Inflammatory macrophage treated with lipopolysaccharide for 1 hour (primary cell): ENCODE measurements at regions not wholly inside any gene's neighbourhood (a gene's known extent, or its start where the extent isn't known, plus 50 kb on each side); places are given as distances from the start of the nearest gene placed in this dataset.
"Not testable (repeated sequence)": the region's sequence is repeated elsewhere in the genome, so short reads cannot be mapped to it uniquely, and the experiment has no call there.

ENCODE experiments used
- DNase-seq, 2 donors: peaks; one replicate each; pipeline ENCODE4 v3.0.0-alpha.2; 2020 to 2022

DNA sequence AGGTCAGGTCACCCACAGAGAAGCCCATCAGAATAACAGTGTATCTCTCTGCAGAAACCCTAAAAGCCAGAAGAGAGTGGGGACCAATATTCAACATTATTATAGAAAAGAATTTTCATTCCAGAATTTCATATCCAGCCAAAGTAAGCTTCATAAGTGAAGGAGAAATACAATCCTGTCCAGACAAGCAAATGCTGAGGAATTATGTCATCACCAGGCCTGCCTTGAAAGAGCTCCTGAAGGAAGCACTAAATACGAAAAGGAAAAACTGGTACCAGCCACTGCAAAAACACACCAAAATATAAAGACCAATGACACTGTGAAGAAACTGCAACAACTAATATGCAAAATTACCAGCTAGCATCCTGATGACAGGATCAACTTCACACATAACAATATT lies 260.0 kb upstream of the KYNU start:
- no peak for DNase-seq

- DNase-seq, result no peak
These were observed 261.6 kb upstream of the KYNU start for GRCh38 chr2:142615876-142616275.

DNA sequence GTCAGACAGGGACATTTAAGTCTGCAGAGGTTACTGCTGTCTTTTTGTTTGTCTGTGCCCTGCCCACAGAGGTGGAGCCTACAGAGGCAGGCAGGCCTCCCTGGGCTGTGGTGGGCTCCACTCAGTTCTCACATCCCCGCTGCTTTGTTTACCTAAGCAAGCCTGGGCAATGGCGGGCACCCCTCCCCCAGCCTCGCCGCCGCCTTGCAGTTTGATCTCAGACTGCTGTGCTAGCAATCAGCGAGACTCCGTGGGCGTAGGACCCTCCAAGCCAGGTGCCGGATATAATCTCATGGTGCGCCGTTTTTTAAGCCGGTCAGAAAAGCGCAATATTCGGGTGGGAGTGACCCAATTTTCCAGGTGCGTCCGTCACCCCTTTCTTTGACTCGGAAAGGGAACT lies 264.3 kb upstream of the KYNU start:
- not testable (repeated sequence) for DNase-seq

DNA sequence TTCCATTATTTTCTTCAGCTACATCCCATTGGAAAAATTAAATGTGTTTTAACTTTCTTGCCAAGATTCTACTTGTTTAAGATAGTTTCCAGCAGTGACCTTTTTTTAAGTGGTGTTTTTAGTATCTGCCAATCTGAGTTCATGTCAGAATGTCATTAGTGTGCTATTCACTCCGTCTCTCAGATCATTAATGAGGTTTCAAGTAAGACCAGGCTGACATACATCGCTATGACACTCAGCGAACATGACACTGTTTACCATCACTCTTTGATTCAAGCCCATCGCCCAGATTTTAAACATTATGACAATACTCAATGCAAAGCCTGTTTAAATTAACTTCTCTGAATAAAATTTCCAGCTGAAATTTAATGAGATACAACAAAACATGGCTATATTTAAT lies 272.0 kb upstream of the KYNU start:
- DNase-seq, result no peak

- DNase-seq, result no peak
These were observed 273.7 kb upstream of the KYNU start for GRCh38 chr2:142603759-142604158.

DNA sequence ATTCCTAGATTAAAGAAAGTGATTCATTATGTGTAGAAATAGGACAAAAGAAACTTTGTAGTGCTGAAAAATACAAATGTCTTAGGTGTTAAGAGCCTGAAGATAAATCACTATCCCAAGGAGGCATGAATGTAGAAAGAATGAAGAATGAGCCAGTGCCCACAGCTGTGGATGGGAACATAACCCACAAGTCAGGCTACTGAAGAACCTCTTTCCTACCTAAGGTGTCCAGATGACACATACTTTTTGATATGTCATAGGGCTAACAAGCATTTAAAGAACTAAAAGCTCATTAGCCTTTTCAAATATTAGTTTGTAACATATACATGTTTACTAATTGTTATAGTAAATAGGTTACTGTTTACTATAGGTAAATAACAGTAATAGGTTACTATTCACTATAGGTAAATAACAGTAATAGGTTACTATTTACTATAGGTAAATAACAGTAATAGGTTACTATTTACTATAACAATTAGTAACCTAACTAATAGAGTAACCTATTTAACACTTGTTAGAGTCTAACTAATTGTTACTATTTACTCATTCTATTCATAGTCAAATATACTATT lies 275.0 kb upstream of the KYNU start:
- DNase-seq, result no peak

DNA sequence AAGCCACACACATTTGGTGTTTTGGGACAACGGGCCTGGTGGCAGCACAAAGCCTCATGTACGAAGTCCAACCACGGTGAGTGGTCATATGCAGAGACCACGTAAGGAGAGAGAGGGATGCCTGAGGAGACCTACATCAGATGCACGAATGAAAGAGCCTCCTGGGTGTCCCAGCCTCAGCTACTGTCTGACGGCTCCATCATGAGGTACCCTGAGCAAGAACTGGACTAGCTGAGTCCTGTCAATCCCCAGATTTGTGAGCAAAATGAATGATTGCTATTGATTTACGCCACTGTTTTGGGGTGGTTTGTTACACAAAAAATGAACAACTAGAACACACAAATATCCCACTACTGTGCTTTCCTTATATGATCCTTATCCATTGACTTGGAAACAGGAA lies 275.7 kb upstream of the KYNU start:
- DNase-seq, result no peak

- no peak for DNase-seq
These were observed 278.0 kb upstream of the KYNU start for GRCh38 chr2:142599504-142599903.

DNA sequence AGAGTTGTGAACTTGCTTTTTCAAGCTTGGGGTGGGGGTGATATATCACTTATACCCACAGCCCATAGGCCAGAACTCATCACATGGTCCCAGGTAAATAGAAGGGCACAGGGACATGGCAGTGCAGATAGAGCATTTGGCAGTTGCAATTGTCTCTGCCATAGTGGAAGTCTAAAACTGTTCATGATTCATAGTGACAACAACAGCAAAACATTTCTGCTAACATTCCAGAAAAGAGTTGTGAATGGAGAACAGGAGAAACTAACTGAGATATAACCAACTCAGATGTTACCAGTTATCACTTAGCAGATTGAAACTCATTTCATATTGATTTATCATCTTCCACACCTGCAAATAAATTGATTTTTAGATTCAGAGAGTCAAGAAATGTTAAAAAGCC lies 278.6 kb upstream of the KYNU start:
- no peak for DNase-seq

DNA sequence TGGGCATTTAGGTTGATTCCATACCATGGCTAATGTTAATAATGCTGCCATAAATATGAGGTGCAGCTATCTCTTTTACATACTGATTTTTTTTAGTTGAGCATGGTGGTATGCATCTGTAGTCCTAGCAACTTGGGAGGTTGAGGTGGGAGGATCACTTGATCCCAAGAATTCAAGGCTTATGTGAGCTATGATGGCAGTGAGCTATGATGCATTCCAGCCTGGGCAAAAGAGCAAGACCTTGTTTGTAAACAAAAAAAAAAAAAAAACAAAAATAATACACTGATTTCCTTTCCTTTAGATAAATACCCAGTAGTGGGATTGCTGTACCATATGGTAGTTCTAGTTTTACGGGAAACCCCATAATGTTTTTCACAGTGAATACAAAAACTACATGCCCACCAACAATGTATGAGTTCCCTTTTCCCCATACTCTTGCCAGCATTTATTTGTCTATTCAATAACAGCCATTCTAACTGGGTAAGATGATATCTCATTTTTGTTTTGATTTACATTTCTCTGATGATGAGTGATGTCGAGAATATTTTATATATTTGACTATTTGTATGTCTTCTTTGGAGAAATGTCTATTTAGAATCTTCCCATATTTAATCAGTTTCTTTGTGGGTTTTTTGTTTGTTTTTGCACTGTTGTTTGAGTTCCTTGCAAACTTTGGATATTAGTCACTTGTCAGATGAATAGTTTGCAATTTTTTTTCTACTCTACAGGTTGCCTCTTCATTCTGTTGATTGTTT lies 281.0 kb upstream of the KYNU start:
- no peak for DNase-seq

- no peak for DNase-seq
These were observed 282.5 kb upstream of the KYNU start for GRCh38 chr2:142594935-142595334.

GRCh38 chr2:142592171-142592570 lies 285.3 kb upstream of the KYNU start:
- no peak for DNase-seq

DNA sequence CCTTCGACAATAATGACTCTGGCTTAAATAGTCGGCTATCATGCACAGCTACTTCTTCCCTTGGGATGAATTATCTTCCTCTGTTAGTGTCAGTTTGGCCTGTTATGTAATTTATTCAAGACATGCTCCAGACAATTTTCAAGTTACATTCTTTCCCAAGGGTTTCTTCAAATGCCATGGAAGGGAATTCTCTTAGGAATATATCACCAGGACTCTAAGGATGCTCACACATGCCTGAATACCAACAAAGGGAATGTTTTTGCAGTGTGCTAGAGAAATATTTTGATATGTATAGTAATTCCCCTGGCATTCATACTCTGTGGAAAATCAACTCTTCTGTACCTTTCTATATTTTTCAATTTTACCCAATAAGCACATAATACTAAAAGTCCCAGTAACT lies 286.0 kb upstream of the KYNU start:
- DNase-seq, result no peak

DNA sequence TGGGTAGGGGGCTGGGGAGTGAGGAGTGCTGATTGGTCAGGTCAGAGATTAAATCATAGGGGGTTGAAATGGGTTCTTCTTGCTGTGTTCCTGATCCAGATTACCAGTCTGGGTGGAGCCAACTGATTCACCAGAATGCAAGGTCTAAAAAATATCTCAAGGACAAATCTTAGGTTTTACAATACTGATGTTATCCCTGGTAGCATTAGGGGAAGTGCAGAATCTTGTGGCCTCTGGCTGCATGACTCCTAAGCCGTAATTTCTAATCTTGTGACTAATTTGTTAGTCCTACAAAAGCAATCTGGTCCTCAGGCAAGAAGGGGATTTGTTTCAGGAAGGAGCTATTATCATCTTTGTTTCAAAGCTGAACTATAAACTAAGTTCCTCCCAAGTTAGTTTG lies 289.2 kb upstream of the KYNU start:
- no peak for DNase-seq

DNA sequence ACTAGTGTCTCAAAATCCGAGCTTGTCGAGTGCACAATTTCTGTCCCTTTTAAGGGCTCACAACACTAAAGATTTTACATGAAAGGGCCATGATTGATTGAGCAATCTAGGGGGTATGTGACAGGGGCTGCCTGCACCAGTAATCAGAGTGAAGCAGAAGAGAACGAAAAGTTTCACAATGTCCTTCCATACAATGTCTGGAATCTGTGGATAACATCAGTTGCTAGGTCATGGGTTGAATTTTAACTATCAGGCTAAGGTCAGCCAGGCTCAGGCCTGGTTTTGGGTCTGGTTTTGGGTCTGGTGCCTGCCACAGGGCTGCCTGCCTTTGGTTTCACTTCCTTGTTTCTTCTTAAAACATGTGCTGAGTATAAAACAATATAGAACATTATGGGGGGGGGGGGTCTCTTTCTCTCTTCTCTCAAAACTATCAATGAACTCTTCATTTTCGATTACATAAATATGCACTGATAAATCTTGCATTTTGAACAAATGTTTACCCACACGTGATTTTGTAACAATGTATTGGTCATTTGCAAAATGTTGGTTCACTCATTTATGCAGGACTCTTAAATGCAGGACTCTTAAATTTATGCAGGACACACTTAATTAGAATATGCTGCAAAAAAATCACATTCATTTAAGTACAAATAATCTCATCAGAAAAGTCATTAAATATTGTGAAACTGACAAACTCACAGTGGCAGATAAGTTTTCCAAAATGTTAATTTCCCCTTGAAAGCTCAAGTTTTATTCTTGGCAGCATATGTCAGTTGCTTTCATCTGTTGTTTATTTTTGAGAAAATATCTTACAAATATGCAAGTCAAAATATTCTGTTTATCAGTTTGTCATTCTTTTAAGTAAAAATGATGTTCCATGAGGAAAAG lies 290.5 kb upstream of the KYNU start:
- peak in 1 of 2 donors; percentile 1 for DNase-seq

- DNase-seq, result no peak
These were observed 291.7 kb upstream of the KYNU start for GRCh38 chr2:142585785-142586184.

DNA sequence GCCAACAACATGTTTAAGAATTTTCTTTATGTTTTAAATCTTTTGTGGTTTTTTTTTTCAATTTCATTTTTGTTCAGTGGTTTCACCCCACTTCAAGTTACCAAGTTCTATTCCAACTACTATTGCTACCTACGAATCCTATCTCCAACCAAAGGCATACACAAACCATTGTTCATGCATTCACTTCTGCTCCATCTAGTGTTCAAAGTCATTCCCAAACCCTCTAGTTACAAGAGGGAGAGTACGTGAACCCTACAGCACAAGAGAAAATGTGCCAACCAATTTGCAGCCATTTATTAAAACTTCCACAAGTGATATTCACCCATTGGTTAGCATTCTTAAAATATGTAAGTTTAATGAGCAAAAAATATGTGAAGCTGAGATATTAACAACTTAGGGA lies 295.1 kb upstream of the KYNU start:
- DNase-seq, result no peak

- no peak for DNase-seq
These were observed 296.0 kb upstream of the KYNU start for GRCh38 chr2:142581491-142581890.

- no peak for DNase-seq
These were observed 296.8 kb upstream of the KYNU start for GRCh38 chr2:142580691-142581090.

GRCh38 chr2:142575561-142575960 lies 301.9 kb upstream of the KYNU start:
- no peak for DNase-seq

DNA sequence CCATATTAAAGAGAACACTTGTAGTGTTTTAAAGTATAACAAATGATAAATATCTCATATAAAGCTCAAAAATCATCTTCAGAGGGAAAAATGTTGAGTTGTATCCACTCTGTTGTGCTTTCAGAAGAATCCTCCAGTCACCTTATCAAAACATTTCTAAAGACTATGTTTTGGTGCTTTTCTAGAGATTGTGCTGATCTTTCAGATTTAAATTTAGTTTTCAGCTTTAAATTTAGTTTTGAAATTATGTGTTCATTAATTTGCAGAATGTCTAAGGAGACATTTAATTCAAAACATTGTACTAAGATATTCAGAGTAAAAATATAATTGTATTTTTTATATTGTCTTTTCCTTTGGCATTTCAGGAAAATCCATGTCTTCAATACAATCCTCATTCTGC lies 303.1 kb upstream of the KYNU start:
- DNase-seq, result no peak

GRCh38 chr2:142572346-142573132 lies 304.9 kb upstream of the KYNU start:
- DNase-seq, result no peak

DNA sequence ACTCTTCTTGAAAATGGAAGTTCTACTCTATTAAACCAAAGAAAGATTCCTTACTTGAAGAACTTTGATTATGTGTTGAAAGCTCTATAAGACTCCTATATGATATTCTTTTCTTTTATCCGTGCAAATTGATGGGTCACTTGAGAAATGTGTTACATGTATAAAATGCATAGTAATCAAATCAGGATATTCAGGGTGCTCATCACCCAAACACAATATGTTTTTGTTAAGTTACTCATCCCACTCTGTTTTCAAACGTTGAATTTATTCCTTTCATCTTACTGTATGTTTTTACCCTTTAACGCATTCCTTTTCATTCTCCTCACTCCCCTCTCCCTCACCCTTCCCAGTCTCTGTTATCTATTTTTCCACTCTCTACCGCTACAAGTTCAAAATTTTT lies 305.5 kb upstream of the KYNU start:
- DNase-seq, result no peak
